Natural killer cell (primary cell): ENCODE measurements at regions not wholly inside any gene's neighbourhood (a gene's known extent, or its start where the extent isn't known, plus 50 kb on each side); places are given as distances from the start of the nearest gene placed in this dataset.

Source experiments
- ATAC-seq, 3 donors: fragments of 150-1000 bp in 2 of 3; fragments of 200-7000 bp in 1 of 3; cut with Tn5 transposase; 1 replicate in 1 of 3; 2 replicates in 2 of 3; pipeline ENCODE4 v1.10.0; 2021; ENCODE audit warnings: mild to moderate bottlenecking in 2 of 3, moderate library complexity in 2 of 3
- DNase-seq, 2 donors: peaks; one replicate each; pipeline versions ENCODE4 v3.0.0 to v3.0.0-alpha.2; 2013 to 2021; ENCODE audit warnings: mixed read lengths in 1 of 2
- H3K27ac ChIP-seq: one replicate; pipeline ENCODE4 v1.5.1; 2013; ENCODE audit warnings: mild to moderate bottlenecking, low read length
- H3K27me3 ChIP-seq: one replicate; pipeline ENCODE4 v1.6.1; 2013; ENCODE audit warnings: low read length; ENCODE audit not compliant: control insufficient read depth, insufficient read depth
- H3K36me3 ChIP-seq: one replicate; pipeline ENCODE4 v1.6.1; 2013; ENCODE audit warnings: low read length; ENCODE audit not compliant: control insufficient read depth, insufficient read depth
- H3K4me1 ChIP-seq: one replicate; pipeline ENCODE4 v1.6.1; 2013; ENCODE audit warnings: low read length; ENCODE audit not compliant: control insufficient read depth, insufficient read depth
- H3K4me3 ChIP-seq: one replicate; pipeline ENCODE4 v1.5.1; 2013; ENCODE audit warnings: low read length
- H3K9me3 ChIP-seq: one replicate; pipeline ENCODE4 v1.6.1; 2013; ENCODE audit warnings: low read length; ENCODE audit not compliant: control insufficient read depth, insufficient read depth
- H3K27ac Mint-ChIP-seq, 2 donors: one replicate each; pipeline ENCODE4 v1.8.0; 2022; ENCODE audit warnings: mild to moderate bottlenecking in 2 of 2, mixed read lengths in 2 of 2, moderate library complexity in 1 of 2
- H3K27me3 Mint-ChIP-seq, 2 donors: one replicate each; pipeline ENCODE4 v1.8.0; 2022; ENCODE audit warnings: low read depth in 2 of 2, mixed read lengths in 2 of 2
- H3K36me3 Mint-ChIP-seq: one replicate; pipeline ENCODE4 v1.8.0; 2022; ENCODE audit warnings: mixed read lengths
- H3K4me1 Mint-ChIP-seq, 2 donors: one replicate each; pipeline ENCODE4 v1.8.0; 2022; ENCODE audit warnings: mixed read lengths in 2 of 2
- H3K4me3 Mint-ChIP-seq: one replicate; pipeline ENCODE4 v1.8.0; 2022; ENCODE audit warnings: mild to moderate bottlenecking, moderate library complexity, mixed read lengths
- H3K9me3 Mint-ChIP-seq, 2 donors: one replicate each; pipeline ENCODE4 v1.8.0; 2022; ENCODE audit warnings: mixed read lengths in 2 of 2
- CTCF ChIP-seq: fragments of 200-600 bp; IDR thresholded peaks from one replicate; pipeline ENCODE4 v1.8.0; 2022; ENCODE audit warnings: antibody characterized with exemption
- WGBS: methylation state at CpG from one replicate; pipeline ENCODE4 v1.1.7; 2013; ENCODE audit warnings: missing lambda C conversion rate; ENCODE audit not compliant: insufficient coverage; 5-methylcytosine and 5-hydroxymethylcytosine counted together
- intact Hi-C: fragments of 100-400 bp; cut with micrococcal nuclease; formaldehyde crosslinking; loops from one replicate; pipeline ENCODE4 v1.14.2; 2022

GRCh38 chr13:73399347-73400216 is 340.8 kb downstream of the KLF5 start:
- ATAC-seq (no peak), DNase-seq (no peak)
- no peaks in the 10 kb centered on the region for H3K36me3 ChIP-seq
- Mint-ChIP-seq H3K4me3 (no peak overlapping the region), H3K36me3 (no peaks in the 10 kb centered on the region), H3K27me3 (no peaks in the 10 kb centered on the region), H3K9me3 (no peaks in the 10 kb centered on the region), H3K27ac (no peak overlapping the region), H3K4me1 (no peaks in the 10 kb centered on the region)
- no peaks in the 10 kb centered on the region for H3K9me3 ChIP-seq
- no peaks in the 10 kb centered on the region for H3K27me3 ChIP-seq
- intact Hi-C loops: no loop called here
- H3K27ac ChIP-seq: no peak overlapping the region
- TF ChIP-seq CTCF: no peak
- H3K4me3 ChIP-seq: no peak overlapping the region
- no peaks in the 10 kb centered on the region for H3K4me1 ChIP-seq
- 92% methylated on average over 10 of the region's 10 CpGs for WGBS

GRCh38 chr13:73397496-73398305 is 338.9 kb downstream of the KLF5 start:
- DNase-seq (no peak), ATAC-seq (no peak)
- Mint-ChIP-seq H3K36me3 (no peaks in the 10 kb centered on the region), H3K9me3 (no peaks in the 10 kb centered on the region), H3K4me1 (no peaks in the 10 kb centered on the region), H3K4me3 (no peak overlapping the region), H3K27me3 (no peaks in the 10 kb centered on the region), H3K27ac (no peak overlapping the region)
- H3K27me3 ChIP-seq: no peaks in the 10 kb centered on the region
- no peaks in the 10 kb centered on the region for H3K9me3 ChIP-seq
- no peaks in the 10 kb centered on the region for H3K36me3 ChIP-seq
- H3K27ac ChIP-seq: no peak overlapping the region
- no peak overlapping the region for H3K4me3 ChIP-seq
- 72% methylated on average over 6 of the region's 8 CpGs for WGBS
- no peak for TF ChIP-seq CTCF
- intact Hi-C loops: no loop called here
- no peaks in the 10 kb centered on the region for H3K4me1 ChIP-seq

- intact Hi-C loops: no loop called here
- Mint-ChIP-seq H3K4me1 (no peaks in the 10 kb centered on the region), H3K27ac (no peak overlapping the region), H3K27me3 (no peaks in the 10 kb centered on the region), H3K9me3 (peaks cover 4 to 6% of the 10 kb centered on the region in 2 donors), H3K4me3 (no peak overlapping the region), H3K36me3 (no peaks in the 10 kb centered on the region)
- Histone ChIP-seq H3K36me3 (no peaks in the 10 kb centered on the region), H3K27me3 (no peaks in the 10 kb centered on the region), H3K4me3 (no peak overlapping the region), H3K27ac (no peak overlapping the region), H3K4me1 (no peaks in the 10 kb centered on the region), H3K9me3 (no peaks in the 10 kb centered on the region)
- TF ChIP-seq CTCF: no peak
- DNase-seq (no peak), ATAC-seq (no peak)
Observed at GRCh38 chr13:73394066-73394465, 335.3 kb downstream of the KLF5 start.
